ENCODE measurements at regions not wholly inside any gene's neighbourhood (a gene's known extent, or its start where the extent isn't known, plus 50 kb on each side); places are given as distances from the start of the nearest gene placed in this dataset.
A peak's percentile ranks its signal among the peaks of the same experiment; 100 is the strongest.

DNA sequence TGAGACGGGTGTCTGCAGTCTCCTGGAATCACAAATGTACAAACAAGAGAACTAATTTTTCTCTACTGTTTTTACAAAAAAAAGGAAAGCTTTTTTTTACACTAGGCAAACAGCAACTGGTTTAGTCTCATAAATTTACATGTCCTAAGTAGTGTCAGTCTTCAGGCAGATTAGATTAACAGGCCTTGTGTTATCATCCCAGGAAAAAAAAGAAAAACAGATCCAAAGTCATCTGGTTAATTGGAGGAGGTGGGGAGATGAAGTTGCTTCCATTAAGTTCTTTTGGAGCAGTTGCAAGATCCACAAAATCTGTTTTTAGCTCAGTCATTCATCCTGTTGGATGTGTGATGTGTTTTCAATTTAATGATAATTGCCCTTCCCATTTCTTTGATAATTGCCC lies 363.5 kb upstream of the ADGRL2 start:
- peaks cover 0 to 4% (median 0%) of the 10 kb centered on the region in 3 donors for H3K4me1 ChIP-seq (ENCODE audit: control insufficient read depth in 2 of 3, insufficient read depth in 2 of 3, low read depth in 1 of 3, low read length in 3 of 3)
- no peak for FAIRE-seq
- TF ChIP-seq, protein P1, sequence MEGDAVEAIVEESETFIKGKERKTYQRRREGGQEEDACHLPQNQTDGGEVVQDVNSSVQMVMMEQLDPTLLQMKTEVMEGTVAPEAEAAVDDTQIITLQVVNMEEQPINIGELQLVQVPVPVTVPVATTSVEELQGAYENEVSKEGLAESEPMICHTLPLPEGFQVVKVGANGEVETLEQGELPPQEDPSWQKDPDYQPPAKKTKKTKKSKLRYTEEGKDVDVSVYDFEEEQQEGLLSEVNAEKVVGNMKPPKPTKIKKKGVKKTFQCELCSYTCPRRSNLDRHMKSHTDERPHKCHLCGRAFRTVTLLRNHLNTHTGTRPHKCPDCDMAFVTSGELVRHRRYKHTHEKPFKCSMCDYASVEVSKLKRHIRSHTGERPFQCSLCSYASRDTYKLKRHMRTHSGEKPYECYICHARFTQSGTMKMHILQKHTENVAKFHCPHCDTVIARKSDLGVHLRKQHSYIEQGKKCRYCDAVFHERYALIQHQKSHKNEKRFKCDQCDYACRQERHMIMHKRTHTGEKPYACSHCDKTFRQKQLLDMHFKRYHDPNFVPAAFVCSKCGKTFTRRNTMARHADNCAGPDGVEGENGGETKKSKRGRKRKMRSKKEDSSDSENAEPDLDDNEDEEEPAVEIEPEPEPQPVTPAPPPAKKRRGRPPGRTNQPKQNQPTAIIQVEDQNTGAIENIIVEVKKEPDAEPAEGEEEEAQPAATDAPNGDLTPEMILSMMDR (IDR thresholded peaks at IDR 0.05; ENCODE audit: borderline replicate concordance, extremely low read depth, insufficient read depth), result no peak
- H3K36me3 ChIP-seq (ENCODE audit: control insufficient read depth in 2 of 3, insufficient read depth in 3 of 3, low read length in 3 of 3), result no peaks in the 10 kb centered on the region
- H3K9ac ChIP-seq (ENCODE audit: low read length in 3 of 3), result no peak overlapping the region
- no peak for DNase-seq
- H3K27me3 ChIP-seq (ENCODE audit: control insufficient read depth, insufficient read depth, low read length), result no peaks in the 10 kb centered on the region
- intact Hi-C loops (cut with DNase I), result no loop called here
- H3K27ac ChIP-seq (ENCODE audit: low read depth in 2 of 2, low read length in 2 of 2), result no peak overlapping the region
- no peak overlapping the region for H3K4me3 ChIP-seq (ENCODE audit: low read length in 3 of 3)
- peaks cover 0 to 3% (median 0%) of the 10 kb centered on the region in 3 donors for H3K9me3 ChIP-seq (ENCODE audit: control insufficient read depth in 2 of 3, insufficient read depth in 1 of 3, low read length in 3 of 3)

DNA sequence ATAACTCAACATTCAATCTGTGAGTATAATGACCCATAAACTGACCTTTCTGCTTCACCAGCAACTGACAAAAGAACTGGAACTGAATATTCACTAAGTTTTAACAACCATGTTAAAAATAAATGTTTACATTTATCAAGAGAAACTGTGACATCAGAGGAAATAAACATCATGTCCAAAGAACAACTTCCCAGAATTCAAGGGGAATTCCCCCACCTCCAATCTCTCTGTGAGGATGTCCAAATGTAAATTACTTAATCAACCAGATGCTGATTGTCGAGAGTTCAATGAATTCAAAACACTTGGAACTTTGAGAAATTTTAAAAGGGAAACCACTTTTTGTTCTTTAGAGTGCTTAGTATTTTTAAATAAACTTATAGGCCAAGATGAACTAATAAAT lies 365.6 kb upstream of the ADGRL2 start:
- intact Hi-C loops (cut with DNase I), result no loop called here
- H3K4me3 ChIP-seq (ENCODE audit: low read length in 3 of 3), result no peak overlapping the region
- H3K9ac ChIP-seq (ENCODE audit: low read length in 3 of 3), result no peak overlapping the region
- H3K9me3 ChIP-seq (ENCODE audit: control insufficient read depth in 2 of 3, insufficient read depth in 1 of 3, low read length in 3 of 3), result peaks cover 0 to 3% (median 0%) of the 10 kb centered on the region in 3 donors
- peaks cover 0 to 4% (median 3%) of the 10 kb centered on the region in 3 donors for H3K4me1 ChIP-seq (ENCODE audit: control insufficient read depth in 2 of 3, insufficient read depth in 2 of 3, low read depth in 1 of 3, low read length in 3 of 3)
- H3K27me3 ChIP-seq (ENCODE audit: control insufficient read depth, insufficient read depth, low read length), result no peaks in the 10 kb centered on the region
- no peaks in the 10 kb centered on the region for H3K36me3 ChIP-seq (ENCODE audit: control insufficient read depth in 2 of 3, insufficient read depth in 3 of 3, low read length in 3 of 3)
- no peak overlapping the region for H3K27ac ChIP-seq (ENCODE audit: low read depth in 2 of 2, low read length in 2 of 2)
- DNase-seq (no peak), FAIRE-seq (no peak)
- TF ChIP-seq, protein P1 (IDR thresholded peaks at IDR 0.05; ENCODE audit: borderline replicate concordance, extremely low read depth, insufficient read depth), result no peak

DNA sequence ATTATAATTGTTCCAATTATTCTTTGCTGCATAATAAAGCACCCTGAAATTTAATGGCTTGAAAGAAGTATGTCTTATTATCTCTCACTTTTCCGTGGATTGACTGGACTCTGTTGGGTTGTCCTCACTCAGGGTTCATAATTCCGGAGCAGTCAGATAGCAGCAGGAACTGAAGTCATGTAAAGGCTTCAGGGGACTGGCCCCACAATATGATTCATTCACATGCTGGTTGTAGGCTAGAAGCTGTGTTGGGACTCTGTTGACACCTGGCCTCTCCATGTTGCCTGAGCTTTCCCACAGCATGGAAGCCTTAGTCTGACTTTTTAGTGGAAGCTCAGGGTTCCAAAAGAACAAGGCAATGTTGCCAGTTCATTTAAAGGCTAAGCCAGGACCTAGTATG lies 367.1 kb upstream of the ADGRL2 start:
- TF ChIP-seq, protein P1 (IDR thresholded peaks at IDR 0.05; ENCODE audit: borderline replicate concordance, extremely low read depth, insufficient read depth), result no peak
- no peaks in the 10 kb centered on the region for H3K27me3 ChIP-seq (ENCODE audit: control insufficient read depth, insufficient read depth, low read length)
- intact Hi-C loops (cut with DNase I), result no loop called here
- H3K36me3 ChIP-seq (ENCODE audit: control insufficient read depth in 2 of 3, insufficient read depth in 3 of 3, low read length in 3 of 3), result no peaks in the 10 kb centered on the region
- FAIRE-seq (no peak), DNase-seq (no peak)
- H3K9ac ChIP-seq (ENCODE audit: low read length in 3 of 3), result no peak overlapping the region
- peaks cover 0 to 4% (median 3%) of the 10 kb centered on the region in 3 donors for H3K4me1 ChIP-seq (ENCODE audit: control insufficient read depth in 2 of 3, insufficient read depth in 2 of 3, low read depth in 1 of 3, low read length in 3 of 3)
- H3K27ac ChIP-seq (ENCODE audit: low read depth in 2 of 2, low read length in 2 of 2), result peak overlapping the region in 1 of 2 donors; percentile 56
- no peaks in the 10 kb centered on the region for H3K9me3 ChIP-seq (ENCODE audit: control insufficient read depth in 2 of 3, insufficient read depth in 1 of 3, low read length in 3 of 3)
- H3K4me3 ChIP-seq (ENCODE audit: low read length in 3 of 3), result no peak overlapping the region

DNA sequence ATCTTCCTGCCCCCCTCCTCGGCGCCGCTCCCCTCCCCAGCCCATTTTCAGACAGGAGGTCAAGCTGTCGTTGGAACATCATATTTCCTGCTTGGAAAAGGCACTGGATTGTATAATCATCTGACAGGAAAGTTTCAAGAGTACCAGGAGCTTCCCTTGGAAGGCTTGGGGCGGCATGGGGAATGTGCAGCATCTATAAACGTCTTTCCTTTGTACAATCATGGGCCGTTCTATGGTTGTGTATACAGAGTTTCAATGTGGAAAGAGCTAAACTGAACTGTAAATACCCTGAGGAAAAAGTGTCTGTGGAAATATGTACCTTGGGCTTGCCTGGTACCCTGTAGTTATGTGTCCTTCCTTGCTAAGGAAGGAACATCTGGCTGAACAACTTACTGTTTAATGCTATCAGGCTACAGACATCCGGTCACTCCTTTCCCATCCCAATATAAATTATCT lies 368.1 kb upstream of the ADGRL2 start:
- DNase-seq (peak in 1 of 5 donors; percentile 45), FAIRE-seq (no peak)
- H3K4me1 ChIP-seq (ENCODE audit: control insufficient read depth in 2 of 3, insufficient read depth in 2 of 3, low read depth in 1 of 3, low read length in 3 of 3), result peaks cover 0 to 4% (median 3%) of the 10 kb centered on the region in 3 donors
- H3K4me3 ChIP-seq (ENCODE audit: low read length in 3 of 3), result no peak overlapping the region
- no peaks in the 10 kb centered on the region for H3K36me3 ChIP-seq (ENCODE audit: control insufficient read depth in 2 of 3, insufficient read depth in 3 of 3, low read length in 3 of 3)
- no peak overlapping the region for H3K9ac ChIP-seq (ENCODE audit: low read length in 3 of 3)
- TF ChIP-seq, protein P1 (IDR thresholded peaks at IDR 0.05; ENCODE audit: borderline replicate concordance, extremely low read depth, insufficient read depth), result no peak
- peak overlapping the region in 1 of 2 donors; percentile 76 for H3K27ac ChIP-seq (ENCODE audit: low read depth in 2 of 2, low read length in 2 of 2)
- H3K27me3 ChIP-seq (ENCODE audit: control insufficient read depth, insufficient read depth, low read length), result no peaks in the 10 kb centered on the region
- intact Hi-C loops (cut with DNase I), result no loop called here
- H3K9me3 ChIP-seq (ENCODE audit: control insufficient read depth in 2 of 3, insufficient read depth in 1 of 3, low read length in 3 of 3), result no peaks in the 10 kb centered on the region

Data from kidney (tissue), 13 donors.